ENCODE measurements at regions not wholly inside any gene's neighbourhood (a gene's known extent, or its start where the extent isn't known, plus 50 kb on each side); places are given as distances from the start of the nearest gene placed in this dataset.

- no peak overlapping the region for H3K4me3 ChIP-seq (ENCODE audit: control insufficient read depth, low read depth, low read length)
- TF ChIP-seq CTCF (conservative IDR thresholded peaks at IDR 0.05; ENCODE audit: control insufficient read depth, insufficient read depth, low read depth, low read length), result no peak
- no peak for DNase-seq (ENCODE audit: low read depth)
These were observed 250.8 kb downstream of the MAT2B start for GRCh38 chr5:163756170-163756569.

- TF ChIP-seq CTCF (conservative IDR thresholded peaks at IDR 0.05; ENCODE audit: control insufficient read depth, insufficient read depth, low read depth, low read length), result no peak
- H3K4me3 ChIP-seq (ENCODE audit: control insufficient read depth, low read depth, low read length), result no peak overlapping the region
- DNase-seq (ENCODE audit: low read depth), result no peak
These were observed 251.9 kb downstream of the MAT2B start for GRCh38 chr5:163757344-163757743.

GRCh38 chr5:163758283-163758711 is 252.9 kb downstream of the MAT2B start:
- H3K4me3 ChIP-seq (ENCODE audit: control insufficient read depth, low read depth, low read length), result no peak overlapping the region
- DNase-seq (ENCODE audit: low read depth), result peak; percentile 57
- TF ChIP-seq CTCF (conservative IDR thresholded peaks at IDR 0.05; ENCODE audit: control insufficient read depth, insufficient read depth, low read depth, low read length), result no peak

GRCh38 chr5:163759000-163759704 is 253.7 kb downstream of the MAT2B start:
- no peak overlapping the region for H3K4me3 ChIP-seq (ENCODE audit: control insufficient read depth, low read depth, low read length)
- no peak for DNase-seq (ENCODE audit: low read depth)
- TF ChIP-seq CTCF (conservative IDR thresholded peaks at IDR 0.05; ENCODE audit: control insufficient read depth, insufficient read depth, low read depth, low read length), result no peak

- no peak for TF ChIP-seq CTCF (conservative IDR thresholded peaks at IDR 0.05; ENCODE audit: control insufficient read depth, insufficient read depth, low read depth, low read length)
- DNase-seq (ENCODE audit: low read depth), result peak; percentile 98
These were observed 255.1 kb downstream of the MAT2B start for GRCh38 chr5:163760498-163760897.

GRCh38 chr5:163766936-163767670 is 261.7 kb downstream of the MAT2B start:
- no peak for TF ChIP-seq CTCF (conservative IDR thresholded peaks at IDR 0.05; ENCODE audit: control insufficient read depth, insufficient read depth, low read depth, low read length)
- no peak overlapping the region for H3K4me3 ChIP-seq (ENCODE audit: control insufficient read depth, low read depth, low read length)
- no peak for DNase-seq (ENCODE audit: low read depth)

More at GRCh38 chr5:163760498-163760897, 255.1 kb downstream of the MAT2B start:
- no peak overlapping the region for H3K4me3 ChIP-seq (ENCODE audit: control insufficient read depth, low read depth, low read length)
